Right lobe of liver (tissue), 6 donors: ENCODE measurements at regions not wholly inside any gene's neighbourhood (a gene's known extent, or its start where the extent isn't known, plus 50 kb on each side); places are given as distances from the start of the nearest gene placed in this dataset.
"Not testable (repeated sequence)": the region's sequence is repeated elsewhere in the genome, so short reads cannot be mapped to it uniquely, and the experiment has no call there.

Source experiments
- ATAC-seq, 4 donors: fragments of 200-7000 bp; cut with Tn5 transposase; one replicate each; pipeline ENCODE4 v1.9.1; 2020; ENCODE audit warnings: mild to moderate bottlenecking in 4 of 4, moderate library complexity in 4 of 4
- DNase-seq, 3 donors: peaks; one replicate each; pipeline ENCODE4 v3.0.0-alpha.2; 2020
- H3K27ac ChIP-seq, 3 donors: fragments of 200-600 bp; one replicate each; pipeline ENCODE4 v1.8.0; 2022
- H3K27me3 ChIP-seq, 2 donors: fragments of 200-600 bp; one replicate each; pipeline ENCODE4 v1.8.0; 2022
- H3K36me3 ChIP-seq, 4 donors: fragments of 200-600 bp; sonication (generic) in 1 of 4; one replicate each; pipeline versions ENCODE4 v1.5.1 to v1.8.0; 2017 to 2022; ENCODE audit warnings: control low read depth in 1 of 4
- H3K4me1 ChIP-seq, 4 donors: fragments of 200-600 bp; sonication (generic) in 1 of 4; one replicate each; pipeline versions ENCODE4 v1.5.1 to v1.8.0; 2017 to 2022; ENCODE audit warnings: control low read depth in 1 of 4
- H3K4me3 ChIP-seq, 3 donors: fragments of 200-600 bp; one replicate each; pipeline ENCODE4 v1.8.0; 2022
- H3K9me3 ChIP-seq, 4 donors: fragments of 200-600 bp; sonication (generic) in 1 of 4; one replicate each; pipeline versions ENCODE4 v1.5.1 to v1.8.0; 2017 to 2022; ENCODE audit warnings: control low read depth in 1 of 4
- WGBS: methylation state at CpG from one replicate; pipeline ENCODE4 v1.1.6; 2018; ENCODE audit warnings: low coverage, low lambda C conversion rate; ENCODE audit not compliant: insufficient coverage; ENCODE audit errors: missing lambda C conversion rate; 5-methylcytosine and 5-hydroxymethylcytosine counted together
- intact Hi-C, 2 donors: fragments of 100-400 bp; cut with DNase I; formaldehyde crosslinking; loops; one replicate each; pipeline versions ENCODE4 v1.11.2 to v1.14.1; 2022
- donor health status: DM: no; HTN: yes; CAD: no.
- donor health status: DM: no; HTN: no; CAD: no.
- donor health status: DM: no; HTN: no; CAD: no.
- donor health status: DM: no; HTN: yes; CAD: no.
- donor health status: DM: no; HTN: yes; CAD: no.

- intact Hi-C loops, H3K36me3 ChIP-seq, H3K9me3 ChIP-seq, DNase-seq, H3K4me1 ChIP-seq, H3K27ac ChIP-seq, H3K4me3 ChIP-seq, H3K27me3 ChIP-seq: not testable (repeated sequence)
- peak in 1 of 4 donors; percentile 30 for ATAC-seq
- WGBS: 8% methylated on average over 1 of the region's 2 CpGs
Observed at GRCh38 chr2:111403287-111403686, 282.6 kb downstream of the BCL2L11 start.

GRCh38 chr2:111406616-111407015 lies 285.9 kb downstream of the BCL2L11 start:
- ATAC-seq, H3K9me3 ChIP-seq, DNase-seq, H3K36me3 ChIP-seq, intact Hi-C loops, H3K27me3 ChIP-seq, H3K4me3 ChIP-seq, H3K27ac ChIP-seq, H3K4me1 ChIP-seq: not testable (repeated sequence)
- WGBS: no CpG with 5 or more reads among the region's 1 CpG

- intact Hi-C loops, H3K4me3 ChIP-seq, H3K27me3 ChIP-seq, H3K27ac ChIP-seq, H3K36me3 ChIP-seq, H3K9me3 ChIP-seq, DNase-seq, H3K4me1 ChIP-seq: not testable (repeated sequence)
- peak; percentile 72 to 90 (median 77) for ATAC-seq
- no CpG with 5 or more reads among the region's 11 CpGs for WGBS
Observed at GRCh38 chr2:111407632-111408194, 287.0 kb downstream of the BCL2L11 start.

- peak; percentile 21 to 52 (median 30) for ATAC-seq
- DNase-seq, H3K27me3 ChIP-seq, H3K4me1 ChIP-seq, H3K27ac ChIP-seq, H3K9me3 ChIP-seq, intact Hi-C loops, H3K4me3 ChIP-seq, H3K36me3 ChIP-seq: not testable (repeated sequence)
- WGBS: 51% methylated on average over 5 of the region's 10 CpGs
Observed at GRCh38 chr2:111410868-111411406, 290.2 kb downstream of the BCL2L11 start.

- H3K36me3 ChIP-seq, H3K9me3 ChIP-seq, DNase-seq, intact Hi-C loops, H3K27ac ChIP-seq, ATAC-seq, H3K4me3 ChIP-seq, H3K4me1 ChIP-seq, H3K27me3 ChIP-seq: not testable (repeated sequence)
- no CpG with 5 or more reads among the region's 18 CpGs for WGBS
Observed at GRCh38 chr2:111411867-111412681, 291.4 kb downstream of the BCL2L11 start.

GRCh38 chr2:111412841-111413650 lies 292.3 kb downstream of the BCL2L11 start:
- 79% methylated on average over 10 of the region's 12 CpGs for WGBS
- H3K36me3 ChIP-seq, H3K4me1 ChIP-seq, intact Hi-C loops, H3K4me3 ChIP-seq, H3K27ac ChIP-seq, H3K9me3 ChIP-seq, H3K27me3 ChIP-seq, DNase-seq: not testable (repeated sequence)
- peak in 2 of 4 donors; percentile 17 to 24 for ATAC-seq

- H3K36me3 ChIP-seq, H3K27me3 ChIP-seq, H3K27ac ChIP-seq, intact Hi-C loops, H3K9me3 ChIP-seq, H3K4me3 ChIP-seq, ATAC-seq, H3K4me1 ChIP-seq: not testable (repeated sequence)
- DNase-seq: peak in 1 of 3 donors; percentile 54
- 73% methylated on average over 4 of the region's 5 CpGs for WGBS
Observed at GRCh38 chr2:111413950-111414349, 293.2 kb downstream of the BCL2L11 start.

GRCh38 chr2:111415765-111416743 lies 295.3 kb downstream of the BCL2L11 start:
- H3K27me3 ChIP-seq, H3K4me3 ChIP-seq, DNase-seq, intact Hi-C loops, H3K36me3 ChIP-seq, H3K9me3 ChIP-seq, H3K4me1 ChIP-seq, H3K27ac ChIP-seq: not testable (repeated sequence)
- ATAC-seq: peak in 2 of 4 donors; percentile 5 to 26
- WGBS: 79% methylated on average over 4 of the region's 24 CpGs

- H3K4me1 ChIP-seq, ATAC-seq, H3K36me3 ChIP-seq, intact Hi-C loops, H3K27me3 ChIP-seq, DNase-seq, H3K27ac ChIP-seq, H3K9me3 ChIP-seq, H3K4me3 ChIP-seq: not testable (repeated sequence)
Observed at GRCh38 chr2:111417026-111417425, 296.3 kb downstream of the BCL2L11 start.

- H3K36me3 ChIP-seq, H3K9me3 ChIP-seq, H3K27ac ChIP-seq, H3K4me1 ChIP-seq, DNase-seq, H3K4me3 ChIP-seq, intact Hi-C loops, H3K27me3 ChIP-seq: not testable (repeated sequence)
- ATAC-seq: peak; percentile 52 to 81 (median 68)
- WGBS: no CpG with 5 or more reads among the region's 6 CpGs
Observed at GRCh38 chr2:111418091-111418875, 297.6 kb downstream of the BCL2L11 start.
